PC-9 (cell line): ENCODE measurements at regions not wholly inside any gene's neighbourhood (a gene's known extent, or its start where the extent isn't known, plus 50 kb on each side); places are given as distances from the start of the nearest gene placed in this dataset.

ENCODE experiments used
- BruUV-seq: library from RNA; stranded (reverse); fragments of 400-500 nt; replicated peaks from 2 replicates; lab custom pipeline; 2021; lab: Mats Ljungman, UMichigan
- CTCF ChIA-PET: fragments of 300-600 bp; sonication (Branson Sonifier 250); formaldehyde crosslinking; loops from one replicate; lab custom pipeline; 2022; ENCODE audit warnings: antibody characterized with exemption; lab: Charles Lee
- POLR2A ChIA-PET: fragments of 300-600 bp; sonication (Branson Sonifier 250); formaldehyde crosslinking; loops from one replicate; lab custom pipeline; 2022; ENCODE audit warnings: antibody characterized with exemption; ENCODE audit not compliant: unreplicated experiment; lab: Charles Lee
- DNase-seq, 2 experiments: peaks; one replicate each; pipeline versions ENCODE4 v3.0.0 to v3.0.0-alpha.2; 2015 to 2022; ENCODE audit warnings: mixed read lengths in 1 of 2
- H2AFZ ChIP-seq: fragments of 200-600 bp; sonication (generic); 2 replicates; pipeline ENCODE4 v1.8.1; 2017; ENCODE audit warnings: antibody characterized with exemption
- H3F3A ChIP-seq: fragments of 200-600 bp; sonication (generic); 2 replicates; pipeline ENCODE4 v1.8.1; 2017; ENCODE audit warnings: antibody characterized with exemption, mild to moderate bottlenecking, low read depth; ENCODE audit not compliant: insufficient read depth
- H3K27ac ChIP-seq: fragments of 200-600 bp; sonication (generic); 2 replicates; pipeline ENCODE4 v1.6.1; 2016; ENCODE audit warnings: mixed run types
- H3K27me3 ChIP-seq: fragments of 200-600 bp; sonication (generic); 2 replicates; pipeline ENCODE4 v1.6.1; 2016; ENCODE audit warnings: low read depth, mixed run types; ENCODE audit not compliant: insufficient read depth
- H3K36me3 ChIP-seq: fragments of 200-600 bp; sonication (generic); 2 replicates; pipeline ENCODE4 v1.6.1; 2016; ENCODE audit warnings: low read depth, mixed run types
- H3K4me1 ChIP-seq: fragments of 200-600 bp; sonication (generic); replicated peaks from 2 replicates; pipeline ENCODE4 v1.6.1; 2016; ENCODE audit warnings: mixed run types; ENCODE audit not compliant: insufficient read depth
- H3K4me2 ChIP-seq: fragments of 200-600 bp; sonication (generic); 2 replicates; pipeline ENCODE4 v1.6.1; 2017; ENCODE audit warnings: mixed run types
- H3K4me3 ChIP-seq: fragments of 200-600 bp; sonication (generic); 2 replicates; pipeline ENCODE4 v1.6.1; 2016; ENCODE audit warnings: mixed run types
- H3K79me2 ChIP-seq: fragments of 200-600 bp; sonication (generic); 2 replicates; pipeline ENCODE4 v1.6.1; 2017; ENCODE audit warnings: low read depth, mixed run types
- H3K9me2 ChIP-seq: fragments of 200-600 bp; sonication (generic); 2 replicates; pipeline ENCODE4 v1.8.1; 2017; ENCODE audit warnings: mild to moderate bottlenecking; ENCODE audit not compliant: insufficient read depth
- H3K9me3 ChIP-seq: fragments of 200-600 bp; sonication (generic); 2 replicates; pipeline ENCODE4 v1.8.1; 2016; ENCODE audit warnings: low read depth; ENCODE audit not compliant: insufficient read depth
- H4K20me1 ChIP-seq: fragments of 200-600 bp; sonication (generic); 2 replicates; pipeline ENCODE4 v1.8.1; 2017; ENCODE audit not compliant: insufficient read depth
- CTCF ChIP-seq: fragments of 200-600 bp; sonication (generic); conservative IDR thresholded peaks from 2 replicates; pipeline ENCODE4 v1.6.1; 2017; ENCODE audit warnings: mixed run types, antibody characterized with exemption, mild to moderate bottlenecking, moderate library complexity
- EZH2 ChIP-seq: fragments of 200-600 bp; sonication (generic); IDR thresholded peaks from 2 replicates; pipeline ENCODE4 v1.8.0; 2017; ENCODE audit warnings: antibody characterized with exemption, low read depth
- intact Hi-C: fragments of 100-400 bp; cut with micrococcal nuclease; formaldehyde crosslinking; loops from one replicate; pipeline ENCODE4 v1.10.0; 2022; ENCODE audit not compliant: unreplicated experiment

- no peak for DNase-seq
- ChIA-PET CTCF (no interaction called here), POLR2A (no interaction called here)
- Histone ChIP-seq H4K20me1 (no peaks in the 10 kb centered on the region), H3K79me2 (no peaks in the 10 kb centered on the region), H3F3A (no peaks in the 10 kb centered on the region), H3K4me3 (no peak overlapping the region), H3K4me2 (no peak overlapping the region), H3K27ac (no peak overlapping the region), H3K36me3 (no peaks in the 10 kb centered on the region), H3K4me1 (no peaks in the 10 kb centered on the region), H3K27me3 (peaks cover 29% of the 10 kb centered on the region), H3K9me3 (no peaks in the 10 kb centered on the region), H2AFZ (no peak overlapping the region), H3K9me2 (no peaks in the 10 kb centered on the region)
- no peak for TF ChIP-seq CTCF
- no peak for TF ChIP-seq EZH2
- BruUV-seq = no TSS peak
- intact Hi-C loops = no loop called here
These were observed 485.2 kb upstream of the SALL3 start for GRCh38 chr18:78494204-78495085.

GRCh38 chr18:78495550-78495949 lies 484.1 kb upstream of the SALL3 start:
- H4K20me1 ChIP-seq = no peaks in the 10 kb centered on the region
- no peak for TF ChIP-seq CTCF
- no peak for TF ChIP-seq EZH2
- no peaks in the 10 kb centered on the region for H3F3A ChIP-seq
- H3K79me2 ChIP-seq = no peaks in the 10 kb centered on the region
- H3K27me3 ChIP-seq = peaks cover 40% of the 10 kb centered on the region
- H3K9me3 ChIP-seq = no peaks in the 10 kb centered on the region
- H3K4me1 ChIP-seq = no peaks in the 10 kb centered on the region
- no peak overlapping the region for H2AFZ ChIP-seq
- no TSS peak for BruUV-seq
- no peak overlapping the region for H3K27ac ChIP-seq
- ChIA-PET POLR2A (no interaction called here), CTCF (no interaction called here)
- no peaks in the 10 kb centered on the region for H3K36me3 ChIP-seq
- H3K9me2 ChIP-seq = no peaks in the 10 kb centered on the region
- intact Hi-C loops = no loop called here
- no peak overlapping the region for H3K4me3 ChIP-seq
- DNase-seq = no peak
- no peak overlapping the region for H3K4me2 ChIP-seq

GRCh38 chr18:78496079-78496478 lies 483.5 kb upstream of the SALL3 start:
- Histone ChIP-seq H3F3A (no peaks in the 10 kb centered on the region), H3K4me1 (no peaks in the 10 kb centered on the region), H2AFZ (no peak overlapping the region), H3K4me3 (no peak overlapping the region), H3K4me2 (no peak overlapping the region), H3K9me2 (no peaks in the 10 kb centered on the region), H3K27ac (no peak overlapping the region), H3K36me3 (no peaks in the 10 kb centered on the region), H3K79me2 (no peaks in the 10 kb centered on the region), H4K20me1 (no peaks in the 10 kb centered on the region), H3K9me3 (no peaks in the 10 kb centered on the region), H3K27me3 (peaks cover 43% of the 10 kb centered on the region)
- CTCF ChIA-PET = no interaction called here
- TF ChIP-seq EZH2 (no peak), CTCF (no peak)
- POLR2A ChIA-PET = no interaction called here
- intact Hi-C loops = no loop called here
- DNase-seq = no peak
- BruUV-seq = no TSS peak
